H1 (cell line): ENCODE measurements at regions not wholly inside any gene's neighbourhood (a gene's known extent, or its start where the extent isn't known, plus 50 kb on each side); places are given as distances from the start of the nearest gene placed in this dataset.
A peak's percentile ranks its signal among the peaks of the same experiment; 100 is the strongest.

Experiments
- CTCF ChIA-PET: fragments of 300-600 bp; sonication (Branson Sonifier 250); formaldehyde crosslinking; loops from one replicate; lab custom pipeline; 2021; ENCODE audit not compliant: partially characterized antibody; lab: Charles Lee
- POLR2A ChIA-PET: fragments of 300-600 bp; sonication (Branson Sonifier 250); formaldehyde crosslinking; loops from one replicate; lab custom pipeline; 2021; ENCODE audit warnings: inconsistent platforms; ENCODE audit not compliant: partially characterized antibody; lab: Charles Lee
- DNase-seq, 2 experiments: peaks; one replicate each; pipeline versions ENCODE4 v3.0.0 to v3.0.0-alpha.2; 2010 to 2022; ENCODE audit warnings: low spot score in 2 of 2, low read depth in 1 of 2, mixed read lengths in 1 of 2
- FAIRE-seq: peaks from 2 replicates; lab custom pipeline; 2011; peaks lifted over from hg19 to GRCh38; lab: Jason Lieb, UNC
- H2AFZ ChIP-seq: 2 replicates; pipeline ENCODE4 v1.8.1; 2012; ENCODE audit warnings: low read length, inconsistent platforms
- H2AK5ac ChIP-seq: 2 replicates; pipeline ENCODE4 v1.6.1; 2013; ENCODE audit warnings: low read depth, low read length
- H2BK120ac ChIP-seq: replicated peaks from 2 replicates; pipeline ENCODE3; 2013; ENCODE audit warnings: low read depth, low read length, inconsistent platforms
- H2BK12ac ChIP-seq: 2 replicates; pipeline ENCODE4 v1.6.1; 2013; ENCODE audit warnings: low read depth, low read length
- H2BK15ac ChIP-seq: 2 replicates; pipeline ENCODE4 v1.6.1; 2013; ENCODE audit warnings: low read length
- H2BK20ac ChIP-seq: 2 replicates; pipeline ENCODE4 v1.6.1; 2013; ENCODE audit warnings: low read length
- H2BK5ac ChIP-seq: 2 replicates; pipeline ENCODE4 v1.6.1; 2013; ENCODE audit warnings: low read depth, low read length
- H3K14ac ChIP-seq: 2 replicates; pipeline ENCODE4 v1.6.1; 2013; ENCODE audit warnings: inconsistent platforms; ENCODE audit not compliant: insufficient read length
- H3K18ac ChIP-seq: 2 replicates; pipeline ENCODE4 v1.6.1; 2013; ENCODE audit warnings: low read length; ENCODE audit errors: extremely low read depth
- H3K23ac ChIP-seq: 2 replicates; pipeline ENCODE4 v1.6.1; 2013; ENCODE audit warnings: inconsistent platforms; ENCODE audit not compliant: insufficient read length
- H3K23me2 ChIP-seq: 2 replicates; pipeline ENCODE4 v1.6.1; 2013; ENCODE audit warnings: low read depth, low read length
- H3K27ac ChIP-seq: 2 replicates; pipeline ENCODE4 v1.6.1; 2011; ENCODE audit warnings: low read depth, low read length, inconsistent platforms
- H3K27me3 ChIP-seq, 4 experiments: replicated peaks in 1 of 4; 1 replicate in 1 of 4; 2 replicates in 3 of 4; pipeline versions ENCODE4 v1.6.1 to v1.8.1; 2011 to 2013; ENCODE audit warnings: low read length in 3 of 4, mild to moderate bottlenecking in 3 of 4, inconsistent platforms in 2 of 4, mixed read lengths in 2 of 4, moderate library complexity in 1 of 4; ENCODE audit not compliant: control insufficient read depth in 3 of 4, insufficient read depth in 3 of 4; ENCODE audit errors: extremely low read depth in 1 of 4
- H3K36me3 ChIP-seq, 4 experiments: 2 replicates each; pipeline versions ENCODE4 v1.6.1 to v1.8.1; 2011 to 2013; ENCODE audit warnings: mild to moderate bottlenecking in 4 of 4, low read length in 3 of 4, moderate library complexity in 2 of 4, control low read depth in 1 of 4, inconsistent platforms in 1 of 4; ENCODE audit not compliant: insufficient read depth in 4 of 4, control insufficient read depth in 2 of 4
- H3K4ac ChIP-seq: replicated peaks from 2 replicates; pipeline ENCODE3; 2013; ENCODE audit warnings: low read length, low read depth, mixed read lengths, inconsistent platforms; ENCODE audit not compliant: insufficient read length
- H3K4me1 ChIP-seq, 4 experiments: replicated peaks in 1 of 4; 1 replicate in 1 of 4; 2 replicates in 3 of 4; pipeline versions ENCODE4 v1.6.1 to v1.8.1; 2011 to 2013; ENCODE audit warnings: low read length in 3 of 4, inconsistent platforms in 2 of 4, mixed read lengths in 1 of 4; ENCODE audit not compliant: insufficient read depth in 4 of 4, control insufficient read depth in 3 of 4
- H3K4me2 ChIP-seq, 2 experiments: 2 replicates each; pipeline versions ENCODE4 v1.6.1 to v1.8.1; 2011 to 2013; ENCODE audit warnings: low read depth in 2 of 2, low read length in 2 of 2, control low read depth in 1 of 2, inconsistent platforms in 1 of 2, mild to moderate bottlenecking in 1 of 2; ENCODE audit not compliant: insufficient read depth in 1 of 2
- H3K4me3 ChIP-seq, 4 experiments: fragments of 200-600, 300-600 bp in 1 of 4; sonication (generic), shearing (Covaris generic), sonication (Bioruptor Twin) in 1 of 4; 2 replicates each; pipeline versions ENCODE4 v1.5.1 to v1.8.1; 2011 to 2016; ENCODE audit warnings: low read length in 4 of 4, low read depth in 3 of 4, control low read depth in 2 of 4, inconsistent platforms in 2 of 4, mild to moderate bottlenecking in 2 of 4, mixed read lengths in 1 of 4, moderate library complexity in 1 of 4; ENCODE audit not compliant: insufficient read depth in 2 of 4; ENCODE audit errors: extremely low read depth in 1 of 4
- H3K56ac ChIP-seq: replicated peaks from 2 replicates; pipeline ENCODE3; 2013; ENCODE audit warnings: low read depth, mild to moderate bottlenecking, mixed read lengths, low read length, inconsistent platforms; ENCODE audit not compliant: insufficient read length
- H3K79me1 ChIP-seq: 2 replicates; pipeline ENCODE4 v1.6.1; 2013; ENCODE audit warnings: low read depth, low read length, control low read depth
- H3K79me2 ChIP-seq, 2 experiments: 2 replicates each; pipeline versions ENCODE4 v1.6.1 to v1.8.1; 2012 to 2013; ENCODE audit warnings: low read length in 2 of 2, mild to moderate bottlenecking in 2 of 2, inconsistent platforms in 1 of 2; ENCODE audit not compliant: insufficient read depth in 2 of 2, control insufficient read depth in 1 of 2
- H3K9ac ChIP-seq, 4 experiments: replicated peaks in 1 of 4; 1 replicate in 1 of 4; 2 replicates in 3 of 4; pipeline versions ENCODE4 v1.6.1 to v1.8.1; 2011 to 2013; ENCODE audit warnings: low read depth in 3 of 4, low read length in 3 of 4, control low read depth in 2 of 4, mild to moderate bottlenecking in 2 of 4, moderate library complexity in 2 of 4, inconsistent platforms in 1 of 4; ENCODE audit errors: extremely low read depth in 1 of 4
- H3K9me3 ChIP-seq, 2 experiments: 2 replicates each; pipeline versions ENCODE4 v1.6.1 to v1.8.1; 2012 to 2013; ENCODE audit warnings: mild to moderate bottlenecking in 2 of 2, moderate library complexity in 2 of 2, control low read depth in 1 of 2, inconsistent platforms in 1 of 2, low read depth in 1 of 2, low read length in 1 of 2, mixed read lengths in 1 of 2; ENCODE audit not compliant: insufficient read depth in 2 of 2
- H4K20me1 ChIP-seq, 2 experiments: replicated peaks in 1 of 2; 2 replicates each; pipeline versions ENCODE3 to v1.8.1; 2011 to 2013; ENCODE audit warnings: inconsistent platforms in 2 of 2, low read length in 2 of 2, mild to moderate bottlenecking in 1 of 2; ENCODE audit not compliant: insufficient read depth in 2 of 2, control insufficient read depth in 1 of 2
- H4K5ac ChIP-seq: 2 replicates; pipeline ENCODE4 v1.6.1; 2013; ENCODE audit warnings: low read length, low read depth, mixed read lengths, inconsistent platforms; ENCODE audit not compliant: insufficient read length
- H4K8ac ChIP-seq: 2 replicates; pipeline ENCODE4 v1.8.0; 2013; ENCODE audit warnings: mild to moderate bottlenecking, moderate library complexity, low read length, inconsistent platforms; ENCODE audit not compliant: insufficient read depth; ENCODE audit errors: extremely low read depth
- H4K91ac ChIP-seq: replicated peaks from 2 replicates; pipeline ENCODE3; 2013; ENCODE audit warnings: low read length, mixed read lengths, inconsistent platforms; ENCODE audit not compliant: insufficient read length
- BRCA1 ChIP-seq: IDR thresholded peaks from 2 replicates; pipeline ENCODE4 v1.6.1; 2012; ENCODE audit warnings: low read depth, low read length, improper control_type of control experiment
- CEBPB ChIP-seq: IDR thresholded peaks from 2 replicates; pipeline ENCODE4 v1.6.1; 2012; ENCODE audit warnings: low read depth, low read length
- FOSL1 ChIP-seq: IDR thresholded peaks from 2 replicates; pipeline ENCODE4 v1.6.1; 2011; ENCODE audit warnings: mild to moderate bottlenecking, low read depth, low read length, moderate library complexity; ENCODE audit not compliant: insufficient read depth
- POLR2AphosphoS5 ChIP-seq: IDR thresholded peaks from 2 replicates; pipeline ENCODE4 v1.6.1; 2011; ENCODE audit warnings: low read depth, low read length
- RAD21 ChIP-seq, 2 experiments: IDR thresholded peaks in 1 of 2; conservative IDR thresholded peaks in 1 of 2; 2 replicates each; pipeline ENCODE4 v1.6.1; 2011; ENCODE audit warnings: low read depth in 2 of 2, low read length in 2 of 2, improper control_type of control experiment in 1 of 2, inconsistent platforms in 1 of 2, mild to moderate bottlenecking in 1 of 2, moderate library complexity in 1 of 2
- TAF1 ChIP-seq: IDR thresholded peaks from 2 replicates; pipeline ENCODE4 v1.6.1; 2011; ENCODE audit warnings: mild to moderate bottlenecking, low read depth, low read length
- WGBS, 2 experiments: shearing (Covaris generic) in 1 of 2; methylation state at CpG; one replicate each; pipeline versions ENCODE4 v1.1.6 to v1.1.7; 2013 to 2015; ENCODE audit warnings: low lambda C conversion rate in 2 of 2, mixed read lengths in 2 of 2, inconsistent platforms in 1 of 2, low coverage in 1 of 2, missing lambda C conversion rate in 1 of 2; ENCODE audit not compliant: insufficient replicate concordance in 2 of 2, insufficient coverage in 1 of 2, insufficient read length in 1 of 2; ENCODE audit errors: extremely low coverage in 1 of 2, missing lambda C conversion rate in 1 of 2; 5-methylcytosine and 5-hydroxymethylcytosine counted together
- TF ChIP-seq, protein P1 (sequence below), 3 experiments: IDR thresholded peaks; 1 replicate in 2 of 3; 2 replicates in 1 of 3; pipeline versions ENCODE4 v1.5.1 to v1.6.1; 2011; ENCODE audit warnings: low read length in 3 of 3, mild to moderate bottlenecking in 3 of 3, inconsistent platforms in 2 of 3, low read depth in 1 of 3, moderate library complexity in 1 of 3; ENCODE audit not compliant: insufficient read depth in 1 of 3; ENCODE audit errors: control extremely low read depth in 1 of 3

DNA sequence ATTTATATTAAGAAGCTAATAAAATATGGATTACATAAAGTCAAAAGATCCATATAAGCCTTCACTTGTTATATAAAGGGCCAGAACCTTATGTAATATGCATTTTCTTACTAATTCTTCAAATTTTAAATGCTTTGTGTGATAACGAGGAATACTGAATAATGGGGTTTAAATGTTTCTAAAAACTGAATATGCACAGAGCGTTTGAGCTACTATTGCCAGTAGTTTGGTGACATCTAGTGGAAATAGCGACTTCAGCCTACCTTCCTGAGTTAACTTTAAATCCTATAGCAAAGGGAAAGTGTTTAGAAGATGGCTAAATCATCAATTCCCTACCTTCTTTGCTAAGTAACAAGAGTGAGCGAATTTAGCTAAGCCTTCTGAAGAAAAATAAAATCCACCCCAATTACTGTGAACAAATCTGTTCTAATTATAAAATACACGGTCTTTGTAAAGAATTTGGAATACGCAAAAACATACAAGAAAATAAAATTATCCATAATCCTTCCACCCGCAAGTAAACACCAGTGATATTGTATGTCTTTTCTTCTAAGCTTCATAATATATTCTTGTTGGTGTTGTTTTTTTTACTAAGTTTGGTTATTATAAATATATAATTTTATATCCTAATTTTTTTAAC, 115.5 kb upstream of the G2E3 start:
- whole genome bisulfite sequencing, 2 experiments: 48% methylated on average over 7 of the region's 7 CpGs; no CpG with 5 or more reads in 1 of the 2 experiments
- no peak for TF ChIP-seq FOSL1
- no peak for TF ChIP-seq BRCA1
- TF ChIP-seq CEBPB: no peak
- TF ChIP-seq POLR2AphosphoS5: no peak
- TF ChIP-seq, protein P1, sequence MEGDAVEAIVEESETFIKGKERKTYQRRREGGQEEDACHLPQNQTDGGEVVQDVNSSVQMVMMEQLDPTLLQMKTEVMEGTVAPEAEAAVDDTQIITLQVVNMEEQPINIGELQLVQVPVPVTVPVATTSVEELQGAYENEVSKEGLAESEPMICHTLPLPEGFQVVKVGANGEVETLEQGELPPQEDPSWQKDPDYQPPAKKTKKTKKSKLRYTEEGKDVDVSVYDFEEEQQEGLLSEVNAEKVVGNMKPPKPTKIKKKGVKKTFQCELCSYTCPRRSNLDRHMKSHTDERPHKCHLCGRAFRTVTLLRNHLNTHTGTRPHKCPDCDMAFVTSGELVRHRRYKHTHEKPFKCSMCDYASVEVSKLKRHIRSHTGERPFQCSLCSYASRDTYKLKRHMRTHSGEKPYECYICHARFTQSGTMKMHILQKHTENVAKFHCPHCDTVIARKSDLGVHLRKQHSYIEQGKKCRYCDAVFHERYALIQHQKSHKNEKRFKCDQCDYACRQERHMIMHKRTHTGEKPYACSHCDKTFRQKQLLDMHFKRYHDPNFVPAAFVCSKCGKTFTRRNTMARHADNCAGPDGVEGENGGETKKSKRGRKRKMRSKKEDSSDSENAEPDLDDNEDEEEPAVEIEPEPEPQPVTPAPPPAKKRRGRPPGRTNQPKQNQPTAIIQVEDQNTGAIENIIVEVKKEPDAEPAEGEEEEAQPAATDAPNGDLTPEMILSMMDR (IDR thresholded peaks at IDR 0.05; ENCODE audit: control extremely low read depth in 1 of 3, insufficient read depth in 1 of 3, low read depth in 1 of 3, low read length in 3 of 3): peak in 2 of 3 experiments; percentile 66 to 72; a peak in 3 of 4 replicates
- TF ChIP-seq TAF1: no peak
- peak; percentile 95 for TF ChIP-seq RAD21 (IDR thresholded peaks at IDR 0.05 in 1 of 2, conservative IDR thresholded peaks at IDR 0.05 in 1 of 2; ENCODE audit: low read depth in 2 of 2, low read length in 2 of 2)
- CTCF ChIA-PET: interaction anchor here (0.6 to 2.7 kb wide), 29 partner anchors 8 to 894 kb away, joined by 3 to 33 read pairs (median 4); no protein-coding TSS in a partner anchor

More for the DNA sequence above, 115.5 kb upstream of the G2E3 start:
- Histone ChIP-seq H3K9ac (no peak overlapping the region), H3K27me3 (no peaks in the 10 kb centered on the region), H3K79me1 (no peaks in the 10 kb centered on the region), H3K36me3 (no peaks in the 10 kb centered on the region), H2BK5ac (no peak overlapping the region), H2AK5ac (no peak overlapping the region), H2BK15ac (no peak overlapping the region), H2BK12ac (no peak overlapping the region), H3K4ac (no peak overlapping the region), H4K91ac (no peak overlapping the region), H4K5ac (no peak overlapping the region), H3K9me3 (no peaks in the 10 kb centered on the region), H3K4me3 (no peak overlapping the region), H2AFZ (no peak overlapping the region), H3K23me2 (no peaks in the 10 kb centered on the region), H4K8ac (no peak overlapping the region), H4K20me1 (no peaks in the 10 kb centered on the region), H3K79me2 (no peaks in the 10 kb centered on the region), H2BK120ac (no peak overlapping the region), H3K27ac (no peak overlapping the region), H3K14ac (no peak overlapping the region), H3K18ac (no peak overlapping the region), H3K4me1 (peaks cover 0 to 5% (median 2%) of the 10 kb centered on the region in 4 experiments; a peak in 2 of 7 replicates), H3K56ac (no peak overlapping the region), H3K23ac (no peak overlapping the region), H2BK20ac (no peak overlapping the region), H3K4me2 (no peak overlapping the region)
- POLR2A ChIA-PET: interaction anchor here (1.2 kb wide), 1 partner anchor 67 kb away, joined by 3 read pairs; no protein-coding TSS in a partner anchor
- peak; percentile 32 for FAIRE-seq
- DNase-seq: no peak
